HG02885 (cell line): ENCODE measurements at regions not wholly inside any gene's neighbourhood (a gene's known extent, or its start where the extent isn't known, plus 50 kb on each side); places are given as distances from the start of the nearest gene placed in this dataset.

Source experiments
- ATAC-seq: cut with Tn5 transposase; IDR thresholded peaks from one replicate; pipeline ENCODE4 v1.9.1; 2021; ENCODE audit warnings: mild to moderate bottlenecking; ENCODE audit not compliant: unreplicated experiment, poor library complexity

- no peak for ATAC-seq
Measured at GRCh38 chr7:15747712-15748111, 61.2 kb upstream of the MEOX2 start.

- ATAC-seq, result no peak
Measured at GRCh38 chr7:15747301-15747700, 60.8 kb upstream of the MEOX2 start.

GRCh38 chr7:15743926-15744480, 57.5 kb upstream of the MEOX2 start:
- ATAC-seq, result no peak

- no peak for ATAC-seq
Measured at GRCh38 chr7:15737601-15738000, 51.1 kb upstream of the MEOX2 start.
